ENCODE measurements at regions not wholly inside any gene's neighbourhood (a gene's known extent, or its start where the extent isn't known, plus 50 kb on each side); places are given as distances from the start of the nearest gene placed in this dataset.

DNA sequence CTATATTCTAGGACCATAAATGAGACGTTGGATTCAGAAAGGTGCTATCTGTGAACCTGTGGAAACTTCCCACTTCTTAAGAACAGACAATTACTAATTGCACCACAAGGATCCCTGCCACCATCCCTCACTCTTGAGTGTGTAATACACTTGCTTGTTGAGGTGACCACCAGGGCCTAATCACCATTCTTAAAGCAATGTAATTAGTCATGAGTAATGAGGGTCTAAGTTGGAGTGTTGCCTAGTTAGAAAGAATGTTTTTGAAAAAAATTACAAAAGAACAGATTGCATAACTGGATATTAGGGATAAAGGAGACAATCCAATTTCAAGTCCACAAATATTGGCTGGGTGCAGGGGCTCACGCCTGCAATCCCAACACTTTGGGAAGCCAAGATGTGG lies 56.9 kb upstream of the TRIO start:
- TF ChIP-seq, protein P1, sequence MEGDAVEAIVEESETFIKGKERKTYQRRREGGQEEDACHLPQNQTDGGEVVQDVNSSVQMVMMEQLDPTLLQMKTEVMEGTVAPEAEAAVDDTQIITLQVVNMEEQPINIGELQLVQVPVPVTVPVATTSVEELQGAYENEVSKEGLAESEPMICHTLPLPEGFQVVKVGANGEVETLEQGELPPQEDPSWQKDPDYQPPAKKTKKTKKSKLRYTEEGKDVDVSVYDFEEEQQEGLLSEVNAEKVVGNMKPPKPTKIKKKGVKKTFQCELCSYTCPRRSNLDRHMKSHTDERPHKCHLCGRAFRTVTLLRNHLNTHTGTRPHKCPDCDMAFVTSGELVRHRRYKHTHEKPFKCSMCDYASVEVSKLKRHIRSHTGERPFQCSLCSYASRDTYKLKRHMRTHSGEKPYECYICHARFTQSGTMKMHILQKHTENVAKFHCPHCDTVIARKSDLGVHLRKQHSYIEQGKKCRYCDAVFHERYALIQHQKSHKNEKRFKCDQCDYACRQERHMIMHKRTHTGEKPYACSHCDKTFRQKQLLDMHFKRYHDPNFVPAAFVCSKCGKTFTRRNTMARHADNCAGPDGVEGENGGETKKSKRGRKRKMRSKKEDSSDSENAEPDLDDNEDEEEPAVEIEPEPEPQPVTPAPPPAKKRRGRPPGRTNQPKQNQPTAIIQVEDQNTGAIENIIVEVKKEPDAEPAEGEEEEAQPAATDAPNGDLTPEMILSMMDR (IDR thresholded peaks at IDR 0.05): no peak
- TF ChIP-seq POLR2A (IDR thresholded peaks at IDR 0.05): no peak

Data from Peyer's patch (tissue), 4 donors.